KBM-7 (cell line): ENCODE measurements at regions not wholly inside any gene's neighbourhood (a gene's known extent, or its start where the extent isn't known, plus 50 kb on each side); places are given as distances from the start of the nearest gene placed in this dataset.
"Not testable (repeated sequence)": the region's sequence is repeated elsewhere in the genome, so short reads cannot be mapped to it uniquely, and the experiment has no call there.

ENCODE experiments used
- DNase-seq: peaks from one replicate; pipeline ENCODE4 v3.0.0-alpha.2; 2015
- in situ Hi-C: fragments of 300-500 bp; cut with MboI; formaldehyde crosslinking; loops from 2 replicates; pipeline ENCODE4 v1.14.3; 2020; ENCODE audit warnings: low sequenced_read_pairs, low pct_unique_long_range_greater_than_20kb, mixed read lengths

DNA sequence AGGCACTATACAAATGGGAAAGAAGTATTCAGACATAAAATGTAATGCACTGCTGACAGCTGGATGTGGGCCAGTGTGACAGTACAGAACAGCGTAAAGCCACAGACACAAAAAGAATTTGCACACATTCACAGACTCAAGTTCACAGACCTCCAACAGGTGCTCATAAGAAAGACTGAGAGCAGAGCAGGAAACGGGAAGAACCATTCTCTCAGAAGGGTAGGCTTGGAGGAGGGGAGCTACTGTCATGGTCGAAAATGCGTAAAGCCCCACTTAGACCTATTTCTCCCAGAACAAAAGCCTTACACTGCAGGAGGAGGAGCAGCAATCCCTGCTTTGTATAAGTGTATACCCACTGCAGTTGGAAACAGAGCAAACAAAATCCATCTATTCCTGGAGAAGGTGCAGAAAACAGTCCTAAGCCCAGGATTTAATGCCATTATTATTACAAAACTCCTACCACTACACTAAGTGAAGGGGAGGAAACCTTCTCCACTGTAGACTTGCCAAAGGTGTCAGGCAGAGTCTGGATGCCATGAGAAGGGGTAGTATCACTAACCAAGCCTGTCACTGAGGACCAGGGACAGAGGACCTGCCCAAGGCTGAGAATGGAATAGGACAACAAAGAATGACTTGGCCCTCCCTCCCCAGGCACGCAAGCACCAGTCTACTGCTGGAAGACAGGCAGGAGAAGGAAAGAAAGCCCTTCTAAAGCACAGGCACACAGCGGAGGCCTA is 103.0 kb upstream of the FAM25C start:
- DNase-seq, in situ Hi-C loops: not testable (repeated sequence)

- in situ Hi-C loops: not testable (repeated sequence)
These were observed 99.3 kb upstream of the FAM25C start for GRCh38 chr10:48098854-48099253.

GRCh38 chr10:48090706-48091105 is 91.1 kb upstream of the FAM25C start:
- DNase-seq, in situ Hi-C loops: not testable (repeated sequence)

More at GRCh38 chr10:48098854-48099253, 99.3 kb upstream of the FAM25C start:
- DNase-seq: not testable (repeated sequence)

GRCh38 chr10:48088087-48088486 is 88.5 kb upstream of the FAM25C start:
- in situ Hi-C loops: not testable (repeated sequence)
- peak; percentile 7 for DNase-seq

DNA sequence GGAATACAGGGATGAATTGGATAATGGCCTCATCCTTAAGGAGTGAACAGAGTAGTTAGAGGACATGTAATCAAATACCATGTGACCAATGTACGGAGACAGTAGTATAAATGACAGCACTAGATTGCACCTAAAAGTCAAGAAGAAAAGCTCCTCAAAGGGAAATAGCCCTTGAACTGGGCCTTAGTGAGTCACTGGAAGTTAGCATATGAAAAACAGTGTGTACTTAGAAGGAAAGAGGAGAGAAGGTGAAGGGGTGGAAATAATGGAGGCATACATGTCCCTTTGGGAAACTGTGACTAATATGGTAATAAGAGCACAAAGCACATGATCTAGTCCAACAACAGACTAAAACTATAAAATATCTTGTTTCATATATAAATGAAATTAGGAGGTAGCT is 84.9 kb upstream of the FAM25C start:
- DNase-seq, in situ Hi-C loops: not testable (repeated sequence)

- in situ Hi-C loops, DNase-seq: not testable (repeated sequence)
These were observed 71.6 kb upstream of the FAM25C start for GRCh38 chr10:48071228-48071627.

DNA sequence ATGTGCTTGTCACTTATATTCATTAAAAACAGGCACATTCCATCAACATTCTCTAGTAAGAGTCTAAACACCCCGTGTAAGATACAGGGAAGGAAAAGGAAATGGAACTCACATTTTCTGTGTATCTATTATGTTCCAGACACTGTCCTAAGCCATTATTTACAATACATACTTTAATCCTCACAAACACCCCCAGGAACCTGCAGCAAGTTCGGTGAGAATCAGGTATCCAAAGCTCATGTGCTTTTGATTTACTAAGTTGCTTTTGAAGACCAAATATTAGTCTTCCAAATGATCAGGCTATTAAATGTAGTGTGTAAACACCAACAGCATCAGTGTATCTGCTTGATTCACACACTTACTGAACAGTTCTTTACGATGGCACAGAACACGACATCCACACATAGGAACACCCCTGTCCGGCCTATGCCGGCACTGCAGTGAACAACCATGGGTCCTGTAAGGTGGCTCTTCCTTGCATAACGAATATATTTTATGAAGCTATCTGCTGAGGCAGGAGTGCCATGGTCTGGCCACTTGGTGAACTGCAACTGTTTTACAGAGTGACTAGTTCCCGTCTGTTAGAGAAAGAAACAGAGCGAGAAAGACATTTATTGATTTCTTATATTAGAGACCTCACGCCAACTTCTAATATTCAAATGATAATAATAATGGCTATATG is 64.5 kb upstream of the FAM25C start:
- in situ Hi-C loops, DNase-seq: not testable (repeated sequence)

DNA sequence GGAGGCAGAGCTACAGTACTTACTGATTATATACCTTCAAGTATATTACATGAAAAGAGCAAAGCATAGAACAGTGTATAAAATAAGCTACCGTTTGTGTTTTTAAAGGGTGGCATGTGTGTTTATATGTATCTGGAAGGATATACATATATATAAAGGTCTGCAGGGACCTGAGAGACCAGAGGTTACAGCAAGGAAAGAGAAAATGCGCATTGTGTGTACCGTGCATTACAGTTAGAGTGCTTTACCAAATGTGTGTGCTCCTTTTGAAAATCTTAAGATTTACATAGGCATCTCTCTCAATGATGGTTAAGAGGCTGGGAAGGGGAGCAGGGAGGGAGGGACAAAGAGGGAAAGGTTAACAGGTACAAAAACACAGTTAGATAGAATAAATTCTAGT is 55.8 kb upstream of the FAM25C start:
- in situ Hi-C loops, DNase-seq: not testable (repeated sequence)
